IMR-90 (cell line): ENCODE measurements at regions not wholly inside any gene's neighbourhood (a gene's known extent, or its start where the extent isn't known, plus 50 kb on each side); places are given as distances from the start of the nearest gene placed in this dataset.

Experiments
- BHLHE40 ChIP-seq: fragments of 150-350 bp; IDR thresholded peaks from 2 replicates; pipeline ENCODE4 v1.6.1; 2016; ENCODE audit warnings: mild to moderate bottlenecking, low read depth, low read length
- CEBPB ChIP-seq: IDR thresholded peaks from 2 replicates; pipeline ENCODE4 v1.6.1; 2012; ENCODE audit warnings: low read depth, low read length, improper control_type of control experiment
- CTCF ChIP-seq: conservative IDR thresholded peaks from 2 replicates; pipeline ENCODE4 v1.5.1; 2012; ENCODE audit warnings: mild to moderate bottlenecking, low read depth, low read length, improper control_type of control experiment
- MAFK ChIP-seq: IDR thresholded peaks from 2 replicates; pipeline ENCODE4 v1.6.1; 2012; ENCODE audit warnings: low read depth, low read length, improper control_type of control experiment
- MAZ ChIP-seq: IDR thresholded peaks from 2 replicates; pipeline ENCODE4 v1.6.1; 2012; ENCODE audit warnings: low read depth, mild to moderate bottlenecking, low read length, improper control_type of control experiment, moderate library complexity, borderline replicate concordance
- MXI1 ChIP-seq: IDR thresholded peaks from 2 replicates; pipeline ENCODE4 v1.6.1; 2012; ENCODE audit warnings: low read depth, mild to moderate bottlenecking, low read length, moderate library complexity, borderline replicate concordance
- POLR2A ChIP-seq: IDR thresholded peaks from 2 replicates; pipeline ENCODE4 v1.6.1; 2012; ENCODE audit warnings: mild to moderate bottlenecking, low read depth, low read length
- RAD21 ChIP-seq: IDR thresholded peaks from 2 replicates; pipeline ENCODE4 v1.6.1; 2012; ENCODE audit warnings: low read length, improper control_type of control experiment
- RFX5 ChIP-seq: IDR thresholded peaks from 2 replicates; pipeline ENCODE4 v1.8.0; 2012; ENCODE audit warnings: low read depth, mild to moderate bottlenecking, low read length, moderate library complexity
- SMC3 ChIP-seq: fragments of 150-350 bp; IDR thresholded peaks from 2 replicates; pipeline ENCODE4 v1.6.1; 2016; ENCODE audit warnings: low read depth, mild to moderate bottlenecking, antibody characterized with exemption, low read length, moderate library complexity
- USF2 ChIP-seq: fragments of 150-350 bp; IDR thresholded peaks from 2 replicates; pipeline ENCODE4 v1.6.1; 2017; ENCODE audit warnings: mild to moderate bottlenecking, antibody characterized with exemption, low read length, low read depth

GRCh38 chr9:134992755-134993124 is 75.0 kb upstream of the FCN1 start:
- TF ChIP-seq CEBPB, result no peak
- no peak for TF ChIP-seq CTCF
- TF ChIP-seq MAFK, result no peak
- no peak for TF ChIP-seq USF2
- no peak for TF ChIP-seq MXI1
- TF ChIP-seq POLR2A, result no peak
- no peak for TF ChIP-seq MAZ
- no peak for TF ChIP-seq BHLHE40
- TF ChIP-seq RAD21, result no peak
- no peak for TF ChIP-seq SMC3
- no peak for TF ChIP-seq RFX5
